ENCODE measurements at regions not wholly inside any gene's neighbourhood (a gene's known extent, or its start where the extent isn't known, plus 50 kb on each side); places are given as distances from the start of the nearest gene placed in this dataset.
"Not testable (repeated sequence)": the region's sequence is repeated elsewhere in the genome, so short reads cannot be mapped to it uniquely, and the experiment has no call there.

- no peak for DNase-seq (ENCODE audit: low read depth)
These were observed 574.4 kb upstream of the SOX9 start for GRCh38 chr17:71546419-71546818.

DNA sequence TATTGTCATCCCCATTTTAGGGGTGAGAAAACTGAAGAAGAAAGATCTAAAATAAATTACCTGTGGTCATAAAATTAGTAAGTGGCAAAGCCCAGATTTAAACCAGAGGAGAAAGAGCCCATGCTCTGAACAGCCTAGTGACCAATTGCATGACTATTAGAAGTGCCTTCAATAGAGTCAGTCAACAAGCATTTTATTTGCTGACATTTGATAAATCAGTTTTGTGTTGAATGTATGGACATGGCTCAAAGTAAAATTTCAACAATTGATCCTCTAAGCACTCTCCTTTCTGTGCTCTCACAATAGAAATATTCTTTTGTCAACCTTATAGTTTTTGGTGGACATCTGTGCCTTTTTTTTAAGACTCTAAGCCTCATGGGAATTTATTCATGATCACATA is 572.9 kb upstream of the SOX9 start:
- no peak for DNase-seq (ENCODE audit: low read depth)

DNA sequence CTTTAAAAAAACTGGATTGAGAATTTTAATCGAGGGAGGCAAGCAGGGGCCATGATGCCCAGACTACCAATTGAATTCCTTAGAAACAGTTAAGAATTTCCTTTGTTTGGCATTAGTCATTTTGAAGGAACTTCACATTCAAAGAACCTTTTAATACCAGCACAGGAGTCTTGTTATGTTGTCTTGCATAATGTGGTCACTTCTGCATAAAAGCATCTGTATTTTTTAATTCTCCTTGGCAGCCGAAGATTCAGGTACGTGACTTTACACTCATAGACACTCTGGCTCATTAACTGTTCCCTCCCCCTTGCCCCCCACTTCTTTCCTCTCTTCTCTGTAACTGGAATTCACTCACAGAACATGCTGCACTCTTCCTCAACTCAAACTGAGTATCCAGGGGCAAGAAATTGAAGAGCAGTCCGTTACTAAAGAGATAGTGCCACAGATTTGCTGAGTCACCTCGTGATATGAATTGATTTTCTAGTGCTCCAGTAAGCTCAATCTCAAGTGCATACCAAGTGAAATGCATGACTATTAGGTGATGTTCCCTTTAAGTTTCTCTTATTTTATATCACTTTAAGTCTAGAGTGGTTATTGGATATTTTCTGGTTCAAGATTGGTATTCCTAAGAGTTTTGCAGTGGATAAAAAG is 572.2 kb upstream of the SOX9 start:
- DNase-seq (ENCODE audit: low read depth) = no peak

DNA sequence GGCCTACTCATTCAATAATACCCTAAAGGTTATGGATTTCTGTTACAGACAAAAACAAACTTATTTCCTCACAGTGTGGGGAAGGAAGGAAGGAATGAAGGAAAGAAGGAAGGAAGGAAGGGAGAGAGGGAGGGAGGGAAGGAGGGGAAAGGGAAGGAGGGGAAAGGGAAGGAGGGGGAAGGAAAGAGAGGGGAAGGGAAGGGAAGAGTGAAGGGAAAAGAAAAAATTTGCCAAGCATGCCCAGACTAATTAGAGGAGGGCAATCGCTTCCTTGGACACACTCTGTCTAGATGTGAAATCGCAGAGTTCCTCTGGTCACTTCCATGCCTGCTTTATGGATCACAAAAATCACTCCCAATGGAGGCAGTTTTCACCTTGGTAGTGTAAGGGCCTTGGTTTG is 570.1 kb upstream of the SOX9 start:
- DNase-seq (ENCODE audit: low read depth) = no peak

GRCh38 chr17:71553381-71553780 is 567.4 kb upstream of the SOX9 start:
- no peak for DNase-seq (ENCODE audit: low read depth)

DNA sequence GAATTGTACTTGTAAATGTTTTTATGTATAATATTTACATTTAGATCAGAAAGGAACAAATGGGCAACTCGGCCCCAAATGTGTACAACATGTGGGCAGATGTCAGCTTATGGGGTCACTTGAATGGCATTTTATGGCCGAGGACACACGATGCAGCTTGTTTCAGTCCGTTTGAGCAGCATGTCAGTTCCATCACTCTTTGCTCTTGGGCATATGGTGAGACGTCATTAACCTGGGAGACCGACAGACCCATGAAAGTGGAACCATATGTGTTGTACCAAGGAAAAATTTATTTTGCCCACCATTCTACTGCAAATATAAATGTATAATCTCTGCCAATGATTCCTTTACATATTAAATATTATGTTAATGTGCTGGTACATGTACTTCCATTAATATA is 561.9 kb upstream of the SOX9 start:
- no peak for DNase-seq (ENCODE audit: low read depth)

GRCh38 chr17:71572343-71572742 is 548.5 kb upstream of the SOX9 start:
- no peak for DNase-seq (ENCODE audit: low read depth)

- DNase-seq (ENCODE audit: low read depth) = no peak
These were observed 542.4 kb upstream of the SOX9 start for GRCh38 chr17:71578446-71578845.

DNA sequence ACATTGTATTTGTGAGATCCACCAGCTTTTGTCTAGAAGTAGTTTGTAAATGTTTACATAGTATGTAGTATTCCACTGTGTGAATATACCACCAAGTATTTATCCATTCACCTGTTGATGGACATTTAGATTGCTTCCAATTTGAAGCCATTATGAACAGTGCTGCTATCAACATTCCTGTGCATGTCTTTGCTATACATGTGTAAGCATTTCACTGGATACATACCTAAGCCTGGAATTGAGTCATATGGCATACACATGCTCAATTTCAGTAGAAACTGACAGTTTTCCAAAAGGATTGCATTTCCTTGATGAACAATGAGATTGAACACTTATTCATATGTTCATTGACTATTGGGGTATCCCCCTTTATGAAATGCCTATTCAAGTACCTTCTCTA is 540.6 kb upstream of the SOX9 start:
- no peak for DNase-seq (ENCODE audit: low read depth)

- no peak for DNase-seq (ENCODE audit: low read depth)
These were observed 535.3 kb upstream of the SOX9 start for GRCh38 chr17:71585540-71585939.

GRCh38 chr17:71592431-71592830 is 528.4 kb upstream of the SOX9 start:
- no peak for DNase-seq (ENCODE audit: low read depth)

GRCh38 chr17:71593078-71593477 is 527.7 kb upstream of the SOX9 start:
- no peak for DNase-seq (ENCODE audit: low read depth)

- not testable (repeated sequence) for DNase-seq (ENCODE audit: low read depth)
These were observed 521.2 kb upstream of the SOX9 start for GRCh38 chr17:71599583-71599982.

GRCh38 chr17:71600137-71600789 is 520.6 kb upstream of the SOX9 start:
- no peak for DNase-seq (ENCODE audit: low read depth)

DNA sequence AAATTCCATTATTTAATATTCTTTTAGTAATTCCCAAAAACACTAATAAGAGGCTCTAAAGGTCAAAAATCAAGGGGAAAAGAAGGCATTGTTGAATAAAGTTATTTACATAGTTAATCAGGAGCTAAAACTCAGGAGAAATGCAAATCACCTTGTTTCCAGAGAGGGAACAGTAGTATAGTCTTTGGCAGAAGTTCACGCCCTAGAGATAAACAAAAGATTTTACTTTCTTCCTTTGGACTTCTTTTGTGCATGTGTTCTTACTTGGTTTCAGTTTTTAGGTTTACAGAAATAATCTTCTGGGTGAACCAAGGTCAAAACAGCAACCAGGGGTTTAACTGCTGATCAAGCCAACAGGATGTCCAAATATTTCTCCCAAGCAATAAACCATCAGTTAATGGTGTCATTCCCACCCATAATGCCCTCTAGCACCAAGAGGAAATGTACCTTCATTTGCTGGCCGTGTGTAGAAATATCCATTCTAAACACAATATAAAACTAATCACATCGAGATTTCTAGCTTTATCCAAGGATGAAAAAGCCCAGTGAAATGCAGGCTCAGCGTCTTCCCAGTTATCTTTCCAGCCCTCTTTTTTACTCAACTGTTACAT is 518.8 kb upstream of the SOX9 start:
- no peak for DNase-seq (ENCODE audit: low read depth)

DNA sequence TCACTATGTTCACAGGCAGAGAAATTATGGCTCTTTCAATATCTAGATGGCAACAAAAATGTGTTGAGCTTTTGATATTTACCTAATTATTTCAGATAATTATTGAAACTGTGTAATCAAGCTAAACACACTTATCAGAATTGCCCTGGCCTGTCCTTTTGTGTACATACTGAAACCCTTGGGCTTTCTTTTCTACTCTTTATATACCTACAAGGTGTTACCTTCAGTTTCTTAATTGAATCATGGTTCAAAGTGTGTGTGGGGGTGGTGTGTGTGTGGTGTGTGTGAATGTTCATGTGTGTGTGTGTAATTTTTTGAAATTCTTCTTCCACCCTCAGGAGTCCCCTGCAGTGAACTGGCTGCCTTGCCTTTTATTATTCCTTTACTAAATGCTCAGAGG is 506.8 kb upstream of the SOX9 start:
- DNase-seq (ENCODE audit: low read depth) = no peak

DNA sequence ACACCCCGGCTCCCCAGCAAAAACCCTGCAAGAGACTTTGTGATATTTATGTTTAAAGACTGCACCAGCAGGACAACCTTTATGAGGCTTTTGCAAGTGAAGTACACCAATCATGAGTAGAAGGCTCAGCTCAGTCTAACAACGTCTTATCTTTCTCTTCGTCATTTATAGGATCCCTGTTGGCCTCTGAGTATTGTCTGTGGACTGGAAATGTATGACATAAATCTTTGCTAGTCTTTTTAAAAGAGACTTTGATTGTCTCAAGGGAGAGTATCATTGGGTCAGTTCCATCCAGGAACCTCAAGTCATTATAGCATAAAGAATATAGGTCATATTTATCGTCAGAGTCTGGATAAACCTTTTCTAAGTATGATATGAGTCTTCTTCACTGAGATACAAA is 505.0 kb upstream of the SOX9 start:
- DNase-seq (ENCODE audit: low read depth) = no peak

DNA sequence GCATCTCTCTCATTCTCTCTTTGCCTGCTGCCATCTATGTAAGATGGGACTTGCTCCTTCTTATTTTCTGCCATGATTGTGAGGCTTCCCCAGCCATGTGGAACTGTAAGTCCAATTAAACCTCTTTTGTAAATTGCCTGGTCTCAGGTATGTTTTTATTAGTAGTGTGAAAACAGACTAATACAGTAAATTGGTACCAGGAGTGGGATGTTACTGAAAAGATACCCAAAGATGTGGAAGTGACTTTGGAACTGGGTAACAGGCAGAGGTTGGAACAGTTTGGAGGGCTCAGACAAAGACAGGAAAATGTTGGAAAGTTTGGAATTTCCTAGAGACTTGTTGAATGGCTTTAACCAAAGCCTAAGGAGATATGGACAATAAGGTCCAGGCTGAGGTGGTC is 503.1 kb upstream of the SOX9 start:
- DNase-seq (ENCODE audit: low read depth) = not testable (repeated sequence)

- no peak for DNase-seq (ENCODE audit: low read depth)
These were observed 495.5 kb upstream of the SOX9 start for GRCh38 chr17:71625330-71625729.

DNA sequence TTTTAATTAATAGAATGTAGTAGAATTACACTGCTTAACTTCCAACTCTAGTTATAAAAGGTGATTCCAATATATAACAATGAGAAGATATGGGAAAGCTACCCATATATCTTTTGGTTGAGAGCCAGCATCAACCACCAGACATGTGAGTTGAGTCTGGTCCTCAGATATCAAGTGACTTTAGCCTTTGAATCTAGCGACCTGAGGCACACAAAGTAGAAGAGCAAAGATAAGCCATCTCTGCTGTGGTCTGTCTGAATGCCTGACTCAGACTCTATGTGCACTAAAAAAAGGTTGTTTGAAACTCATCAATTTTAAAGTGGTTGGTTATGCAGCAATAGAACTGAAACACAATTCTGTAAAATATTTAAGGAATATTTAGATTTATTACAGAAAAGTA is 492.5 kb upstream of the SOX9 start:
- DNase-seq (ENCODE audit: low read depth) = no peak

GRCh38 chr17:71631483-71631882 is 489.3 kb upstream of the SOX9 start:
- no peak for DNase-seq (ENCODE audit: low read depth)

DNA sequence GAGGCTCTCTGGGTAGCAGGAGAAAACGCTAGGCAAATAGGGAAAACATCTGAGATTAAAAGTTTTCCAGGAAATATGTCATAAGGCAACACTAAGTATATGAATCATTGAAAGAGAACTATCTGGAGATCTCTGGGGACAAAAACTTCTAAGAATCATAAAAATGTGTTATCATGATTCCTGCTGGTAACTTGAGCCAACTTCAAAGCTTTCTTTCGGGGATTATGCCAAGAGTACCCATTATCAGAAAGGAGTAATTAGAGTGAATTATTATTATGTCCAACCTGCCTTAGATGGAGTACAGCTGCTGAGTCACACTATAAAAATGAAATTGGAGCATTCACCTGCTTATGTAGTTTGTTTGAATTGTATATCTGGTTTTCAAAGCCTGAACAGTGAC is 488.5 kb upstream of the SOX9 start:
- no peak for DNase-seq (ENCODE audit: low read depth)

GRCh38 chr17:71633391-71633849 is 487.4 kb upstream of the SOX9 start:
- no peak for DNase-seq (ENCODE audit: low read depth)

DNA sequence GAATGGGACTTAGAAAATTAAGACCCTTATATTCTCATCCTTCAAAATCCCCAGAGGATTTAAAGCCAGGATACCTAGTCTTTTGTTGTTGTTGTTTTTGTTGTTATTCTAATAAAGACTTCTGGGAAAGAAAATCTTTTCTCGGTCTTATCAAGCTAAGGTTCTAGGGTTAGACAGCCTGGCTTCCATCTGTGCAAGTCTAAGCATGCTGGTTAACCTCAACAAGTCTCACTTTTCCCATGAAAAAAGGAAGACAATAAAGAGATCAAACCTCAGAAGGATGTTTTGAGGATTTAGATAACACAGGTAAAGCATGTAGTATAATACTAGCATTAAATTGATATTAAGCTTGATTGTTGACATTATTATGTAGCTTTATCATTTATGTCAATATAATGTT is 486.4 kb upstream of the SOX9 start:
- no peak for DNase-seq (ENCODE audit: low read depth)
